NCI-H2081 treated with DMSO at 0.1 percent for 48 hours (cell line): ENCODE measurements at regions not wholly inside any gene's neighbourhood (a gene's known extent, or its start where the extent isn't known, plus 50 kb on each side); places are given as distances from the start of the nearest gene placed in this dataset.
"Not testable (repeated sequence)": the region's sequence is repeated elsewhere in the genome, so short reads cannot be mapped to it uniquely, and the experiment has no call there.

Experiments used
- DNase-seq: peaks from one replicate; lab custom pipeline; 2025; lab: John Stamatoyannopoulos, UW

- DNase-seq = no peak
Observed at GRCh38 chr9:107569174-107569573, 79.6 kb upstream of the KLF4 start.

DNA sequence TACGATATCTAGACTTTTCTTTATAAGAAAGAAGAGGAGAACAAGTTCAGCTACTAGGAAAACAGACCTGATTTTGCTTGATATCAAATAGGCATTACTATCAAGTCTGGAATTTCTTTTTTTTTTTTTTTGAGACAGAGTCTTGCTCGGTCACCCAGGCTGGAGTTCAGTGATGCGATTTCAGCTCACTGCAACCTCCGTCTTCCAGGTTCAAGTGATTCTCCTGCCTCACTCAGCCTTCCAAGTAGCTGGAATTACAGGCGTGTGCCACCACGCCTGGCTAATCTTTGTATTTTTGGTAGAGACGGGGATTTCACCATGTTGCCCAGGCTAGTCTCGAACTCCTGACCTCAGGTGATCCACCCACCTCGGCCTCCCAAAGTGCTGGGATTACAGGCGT, 78.8 kb upstream of the KLF4 start:
- not testable (repeated sequence) for DNase-seq

- DNase-seq = no peak
Observed at GRCh38 chr9:107567462-107567861, 77.9 kb upstream of the KLF4 start.

- DNase-seq = no peak
Observed at GRCh38 chr9:107566611-107567061, 77.1 kb upstream of the KLF4 start.

DNA sequence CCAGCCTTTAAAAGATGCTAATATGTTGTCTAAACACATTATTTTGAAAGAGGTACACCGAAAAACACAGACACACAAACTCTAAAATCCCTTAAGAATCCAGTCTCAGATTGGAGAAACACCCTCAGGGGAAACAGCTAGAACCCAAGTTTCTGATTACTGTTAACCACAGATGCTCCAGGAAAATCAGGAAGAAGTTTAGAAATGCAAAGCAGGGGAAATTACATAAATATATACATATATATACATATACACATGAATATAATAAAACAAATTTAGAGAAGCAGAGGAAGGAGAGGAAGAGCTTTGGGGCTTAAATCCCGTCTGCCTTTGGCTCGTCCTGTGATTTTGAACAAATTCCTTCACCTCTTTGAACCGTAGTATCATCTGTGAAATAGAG, 73.2 kb upstream of the KLF4 start:
- no peak for DNase-seq

GRCh38 chr9:107559494-107560086, 70.0 kb upstream of the KLF4 start:
- no peak for DNase-seq

DNA sequence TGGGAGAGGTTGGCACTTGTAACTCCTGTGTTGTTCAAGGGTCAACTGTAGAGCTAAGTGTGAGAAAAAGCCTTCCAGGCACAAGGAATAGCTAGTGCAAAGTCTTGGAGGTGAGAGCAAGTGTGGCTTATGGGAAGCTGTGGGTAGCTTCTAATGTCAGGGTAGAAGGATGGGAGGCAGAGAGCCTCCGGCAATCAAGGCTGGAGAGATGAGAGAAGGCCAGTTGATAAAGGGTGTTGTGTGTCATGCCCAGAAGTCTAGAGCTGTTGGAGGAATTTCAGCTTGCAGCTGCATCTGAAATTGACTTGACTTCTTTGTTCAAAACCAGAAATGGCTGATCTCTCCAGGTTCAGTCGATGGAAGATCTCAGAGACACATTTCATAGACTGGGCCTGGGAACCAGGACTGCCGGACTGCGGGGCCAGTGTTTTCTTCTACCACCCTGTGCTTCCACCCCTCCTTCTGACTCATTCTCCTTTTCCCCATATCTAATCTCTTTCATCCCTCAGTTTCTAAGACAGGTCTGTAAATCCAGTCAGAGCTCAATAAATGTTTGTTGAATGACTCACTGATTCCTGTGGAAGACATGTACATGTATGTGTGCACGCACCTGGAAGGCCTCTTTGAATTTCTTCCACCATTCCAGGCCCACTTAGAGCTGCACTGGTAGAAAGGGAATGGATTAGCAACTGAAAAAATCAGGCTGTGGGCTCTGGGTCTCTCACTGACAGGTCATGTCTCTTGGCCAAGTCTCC, 67.8 kb upstream of the KLF4 start:
- no peak for DNase-seq

GRCh38 chr9:107554636-107555035, 65.1 kb upstream of the KLF4 start:
- no peak for DNase-seq

GRCh38 chr9:107548298-107549142, 59.0 kb upstream of the KLF4 start:
- DNase-seq = no peak

DNA sequence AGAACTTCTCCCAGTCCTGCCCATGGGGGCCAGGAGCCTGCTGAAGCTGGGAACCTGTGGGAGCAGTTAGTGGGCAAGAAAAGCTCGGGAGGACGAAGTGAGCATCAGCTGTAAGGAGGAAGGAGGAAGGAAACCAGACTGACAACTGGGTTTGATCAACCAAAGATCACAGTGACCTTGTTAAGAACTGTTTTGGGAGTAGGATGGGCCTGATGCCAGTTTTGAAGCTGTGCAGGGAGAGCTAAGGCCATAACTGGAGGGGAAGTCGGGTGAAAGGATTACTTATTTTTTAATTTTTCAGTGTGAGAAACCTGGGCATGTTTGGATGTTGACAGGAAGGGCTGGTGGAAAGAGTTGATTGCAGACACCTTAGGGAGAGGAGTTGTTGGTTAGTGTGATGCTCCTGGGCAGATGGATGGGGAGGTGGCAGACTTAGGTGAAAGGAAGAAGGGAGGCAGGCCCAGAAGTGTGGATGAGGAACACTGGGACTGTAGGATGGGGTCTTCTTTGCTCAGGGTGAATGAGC, 58.3 kb upstream of the KLF4 start:
- DNase-seq = no peak

GRCh38 chr9:107547303-107547702, 57.7 kb upstream of the KLF4 start:
- no peak for DNase-seq

GRCh38 chr9:107546859-107547258, 57.3 kb upstream of the KLF4 start:
- no peak for DNase-seq

- DNase-seq = no peak
Observed at GRCh38 chr9:107545036-107545435, 55.5 kb upstream of the KLF4 start.

- no peak for DNase-seq
Observed at GRCh38 chr9:107542411-107543157, 53.0 kb upstream of the KLF4 start.

DNA sequence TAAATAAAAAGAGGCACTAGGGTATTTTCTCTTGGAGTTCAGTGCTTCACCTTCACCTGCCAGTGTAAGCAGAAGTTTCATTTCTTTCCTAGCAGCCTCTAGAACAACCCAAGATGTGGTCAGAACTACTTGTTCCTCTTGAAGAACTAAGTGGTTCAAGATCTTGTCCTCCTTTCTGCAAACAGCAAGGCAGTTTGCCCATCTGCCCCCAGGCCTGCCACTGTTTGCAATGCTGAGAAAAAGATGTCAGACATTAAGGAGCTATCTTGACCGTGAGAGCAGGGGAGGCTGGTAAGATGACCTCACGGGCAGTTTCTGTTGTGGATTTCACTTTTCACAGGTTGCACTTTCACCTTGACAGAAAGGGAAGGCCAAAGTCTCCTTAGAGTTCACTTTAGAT, 52.0 kb upstream of the KLF4 start:
- DNase-seq = no peak

- no peak for DNase-seq
Observed at GRCh38 chr9:107540164-107540561, 50.6 kb upstream of the KLF4 start.

DNA sequence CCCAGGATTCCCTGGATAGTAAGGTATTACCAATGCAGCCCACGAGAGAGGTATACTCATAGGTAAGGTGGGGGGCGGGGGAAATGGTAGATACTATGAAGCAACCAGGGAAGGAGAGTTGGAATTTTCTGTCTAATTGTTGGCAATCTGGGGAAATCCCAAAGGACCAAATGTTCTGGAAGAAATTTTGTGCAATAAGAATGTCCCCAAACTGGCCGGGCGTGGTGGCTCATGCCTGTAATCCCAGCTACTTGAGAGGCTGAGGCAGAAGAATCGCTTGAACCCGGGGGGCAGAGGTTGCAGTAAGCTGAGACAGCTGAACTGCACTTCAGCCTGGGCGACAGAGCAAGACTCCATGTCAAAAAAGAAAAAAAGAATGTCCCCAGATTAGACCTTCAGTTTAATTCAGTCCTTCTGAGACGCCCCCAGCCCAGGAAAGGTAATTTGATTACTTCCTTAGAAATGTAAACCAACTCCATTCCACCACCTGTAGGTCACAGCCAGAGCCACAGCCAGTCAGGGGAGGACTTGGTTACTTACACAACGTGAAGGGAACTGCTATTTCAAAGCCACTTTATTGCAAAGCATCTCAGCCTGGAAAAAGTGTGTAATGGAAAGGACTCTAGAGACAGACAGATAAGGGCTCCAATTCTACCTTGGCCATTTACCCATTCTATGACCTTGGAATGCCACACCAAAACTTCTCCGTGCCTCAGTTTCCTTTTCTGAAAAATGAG, 50.0 kb upstream of the KLF4 start:
- no peak for DNase-seq
